Esophagus muscularis mucosa (tissue), 4 donors: ENCODE measurements at regions not wholly inside any gene's neighbourhood (a gene's known extent, or its start where the extent isn't known, plus 50 kb on each side); places are given as distances from the start of the nearest gene placed in this dataset.

Experiments used
- DNase-seq: peaks from one replicate; pipeline ENCODE4 v3.0.0-alpha.2; 2017; ENCODE audit errors: extremely low spot score
- H3K27ac ChIP-seq, 4 donors: fragments of 200-600 bp; sonication (generic); replicated peaks in 1 of 4; 1 replicate in 3 of 4; 2 replicates in 1 of 4; pipeline ENCODE4 v1.5.1; 2016 to 2019; ENCODE audit warnings: mild to moderate bottlenecking in 1 of 4
- H3K27me3 ChIP-seq, 4 donors: fragments of 200-600 bp; sonication (generic); one replicate each; pipeline versions ENCODE4 v1.5.1 to v1.6.0; 2016 to 2019
- H3K36me3 ChIP-seq, 4 donors: fragments of 200-600 bp; sonication (generic); one replicate each; pipeline ENCODE4 v1.5.1; 2016 to 2019
- H3K4me1 ChIP-seq, 4 donors: fragments of 200-600 bp; sonication (generic); one replicate each; pipeline ENCODE4 v1.5.1; 2016 to 2019
- H3K4me3 ChIP-seq, 4 donors: fragments of 200-600 bp; sonication (generic); 1 replicate in 2 of 4; 2 replicates in 2 of 4; pipeline ENCODE4 v1.5.1; 2016 to 2019; ENCODE audit warnings: mild to moderate bottlenecking in 4 of 4, moderate library complexity in 1 of 4
- H3K9me3 ChIP-seq, 4 donors: fragments of 200-600 bp; sonication (generic); 1 replicate in 3 of 4; 2 replicates in 1 of 4; pipeline ENCODE4 v1.5.1; 2016 to 2019
- CTCF ChIP-seq, 3 experiments: fragments of 200-600 bp in 2 of 3; fragments of 450-650 bp in 1 of 3; sonication (generic) in 2 of 3; IDR thresholded peaks; one replicate each; pipeline ENCODE4 v1.5.1; 2017 to 2019; ENCODE audit warnings: antibody characterized with exemption in 3 of 3, mild to moderate bottlenecking in 2 of 3, moderate library complexity in 1 of 3
- EP300 ChIP-seq: sonication (generic); formaldehyde crosslinking; IDR thresholded peaks from one replicate; pipeline ENCODE4 v1.6.1; 2017; ENCODE audit warnings: antibody characterized with exemption
- POLR2A ChIP-seq: fragments of 450-650 bp; IDR thresholded peaks from one replicate; pipeline ENCODE4 v1.6.1; 2017; ENCODE audit warnings: antibody characterized with exemption, moderate library complexity, mild to moderate bottlenecking, low read depth
- POLR2AphosphoS5 ChIP-seq, 2 donors: sonication (generic); formaldehyde crosslinking; IDR thresholded peaks; one replicate each; pipeline ENCODE4 v1.6.1; 2017; ENCODE audit warnings: antibody characterized with exemption in 2 of 2
- WGBS: methylation state at CpG from one replicate; pipeline ENCODE4 v1.1.5; 2018; 5-methylcytosine and 5-hydroxymethylcytosine counted together
- intact Hi-C: fragments of 100-400 bp; cut with DNase I; formaldehyde crosslinking; loops from one replicate; pipeline ENCODE4 v1.15.1; 2023

GRCh38 chr1:194103516-194104246, 917.3 kb upstream of the B3GALT2 start:
- H3K36me3 ChIP-seq: no peaks in the 10 kb centered on the region
- intact Hi-C loops: no loop called here
- no peaks in the 10 kb centered on the region for H3K4me1 ChIP-seq
- no peak for DNase-seq
- TF ChIP-seq POLR2AphosphoS5 (IDR thresholded peaks at IDR 0.05) (no peak), EP300 (no peak), POLR2A (no peak), CTCF (IDR thresholded peaks at IDR 0.05) (no peak)
- no peak overlapping the region for H3K27ac ChIP-seq
- H3K4me3 ChIP-seq: no peak overlapping the region
- H3K9me3 ChIP-seq: no peaks in the 10 kb centered on the region
- 60% methylated on average over 2 of the region's 2 CpGs for WGBS
- no peaks in the 10 kb centered on the region for H3K27me3 ChIP-seq

GRCh38 chr1:194103101-194103500, 916.7 kb upstream of the B3GALT2 start:
- no peak for DNase-seq
- WGBS: 88% methylated on average over 1 of the region's 1 CpG
- intact Hi-C loops: no loop called here

GRCh38 chr1:194102607-194103006, 916.2 kb upstream of the B3GALT2 start:
- DNase-seq: no peak
- no peak overlapping the region for H3K27ac ChIP-seq
- intact Hi-C loops: no loop called here
- TF ChIP-seq CTCF (IDR thresholded peaks at IDR 0.05) (no peak), EP300 (no peak), POLR2AphosphoS5 (IDR thresholded peaks at IDR 0.05) (no peak), POLR2A (no peak)
- no peaks in the 10 kb centered on the region for H3K9me3 ChIP-seq
- H3K36me3 ChIP-seq: no peaks in the 10 kb centered on the region
- H3K4me3 ChIP-seq: no peak overlapping the region
- H3K27me3 ChIP-seq: no peaks in the 10 kb centered on the region
- 54% methylated on average over 2 of the region's 2 CpGs for WGBS
- H3K4me1 ChIP-seq: no peaks in the 10 kb centered on the region

More at GRCh38 chr1:194103101-194103500, 916.7 kb upstream of the B3GALT2 start:
- Histone ChIP-seq H3K27me3 (no peaks in the 10 kb centered on the region), H3K4me1 (no peaks in the 10 kb centered on the region), H3K27ac (no peak overlapping the region), H3K9me3 (no peaks in the 10 kb centered on the region), H3K4me3 (no peak overlapping the region), H3K36me3 (no peaks in the 10 kb centered on the region)
- no peak for TF ChIP-seq CTCF (IDR thresholded peaks at IDR 0.05)
- no peak for TF ChIP-seq POLR2A
- no peak for TF ChIP-seq EP300
- TF ChIP-seq POLR2AphosphoS5 (IDR thresholded peaks at IDR 0.05): no peak

GRCh38 chr1:194084755-194085154, 898.3 kb upstream of the B3GALT2 start:
- 84% methylated on average over 3 of the region's 3 CpGs for WGBS
- intact Hi-C loops: no loop called here
- Histone ChIP-seq H3K27ac (no peak overlapping the region), H3K4me3 (no peak overlapping the region), H3K4me1 (no peaks in the 10 kb centered on the region), H3K36me3 (no peaks in the 10 kb centered on the region), H3K9me3 (no peaks in the 10 kb centered on the region), H3K27me3 (no peaks in the 10 kb centered on the region)
- TF ChIP-seq POLR2AphosphoS5 (IDR thresholded peaks at IDR 0.05) (no peak), CTCF (IDR thresholded peaks at IDR 0.05) (no peak), POLR2A (no peak), EP300 (no peak)
- no peak for DNase-seq

GRCh38 chr1:194081444-194081843, 895.0 kb upstream of the B3GALT2 start:
- H3K4me3 ChIP-seq: no peak overlapping the region
- no peaks in the 10 kb centered on the region for H3K27me3 ChIP-seq
- no peak for TF ChIP-seq CTCF (IDR thresholded peaks at IDR 0.05)
- no peak for DNase-seq
- H3K36me3 ChIP-seq: no peaks in the 10 kb centered on the region
- H3K9me3 ChIP-seq: no peaks in the 10 kb centered on the region
- H3K27ac ChIP-seq: no peak overlapping the region
- no peaks in the 10 kb centered on the region for H3K4me1 ChIP-seq
- intact Hi-C loops: no loop called here
